Liver (tissue), 3 donors: ENCODE measurements at regions not wholly inside any gene's neighbourhood (a gene's known extent, or its start where the extent isn't known, plus 50 kb on each side); places are given as distances from the start of the nearest gene placed in this dataset.
"Not testable (repeated sequence)": the region's sequence is repeated elsewhere in the genome, so short reads cannot be mapped to it uniquely, and the experiment has no call there.

Source experiments
- FOXA1 ChIP-seq: IDR thresholded peaks from 2 replicates; pipeline ENCODE4 v1.6.1; 2016; ENCODE audit warnings: antibody characterized with exemption
- FOXA2 ChIP-seq: IDR thresholded peaks from 2 replicates; pipeline ENCODE4 v1.6.1; 2016; ENCODE audit warnings: antibody characterized with exemption
- GABPA ChIP-seq, 2 donors: IDR thresholded peaks in 1 of 2; conservative IDR thresholded peaks in 1 of 2; 2 replicates each; pipeline ENCODE4 v1.6.1; 2016; ENCODE audit warnings: antibody characterized with exemption in 2 of 2, mild to moderate bottlenecking in 1 of 2, moderate library complexity in 1 of 2
- JUND ChIP-seq, 2 donors: IDR thresholded peaks; 2 replicates each; pipeline ENCODE4 v1.6.1; 2016; ENCODE audit warnings: antibody characterized with exemption in 2 of 2
- NR2F2 ChIP-seq: IDR thresholded peaks from 2 replicates; pipeline ENCODE4 v1.6.1; 2016; ENCODE audit warnings: antibody characterized with exemption
- RAD21 ChIP-seq, 2 donors: IDR thresholded peaks; 2 replicates each; pipeline ENCODE4 v1.6.1; 2016; ENCODE audit warnings: antibody characterized with exemption in 2 of 2, mild to moderate bottlenecking in 2 of 2
- RXRA ChIP-seq, 2 donors: IDR thresholded peaks; 2 replicates each; pipeline ENCODE4 v1.6.1; 2017 to 2018; ENCODE audit warnings: antibody characterized with exemption in 2 of 2, mild to moderate bottlenecking in 1 of 2
- SP1 ChIP-seq: IDR thresholded peaks from 2 replicates; pipeline ENCODE4 v1.6.1; 2018; ENCODE audit warnings: antibody characterized with exemption, mild to moderate bottlenecking
- YY1 ChIP-seq: IDR thresholded peaks from 2 replicates; pipeline ENCODE4 v1.6.1; 2016; ENCODE audit warnings: antibody characterized with exemption, mild to moderate bottlenecking
- TF ChIP-seq, protein P1 (sequence below): fragments of 150-350 bp; IDR thresholded peaks from 2 replicates; pipeline ENCODE4 v1.5.1; 2017; ENCODE audit warnings: improper control_type of control experiment, low read depth, low read length; ENCODE audit not compliant: missing input control
- TF ChIP-seq, protein P2 (sequence below): IDR thresholded peaks from 2 replicates; pipeline ENCODE4 v1.6.1; 2016; ENCODE audit warnings: antibody characterized with exemption, mild to moderate bottlenecking
- TF ChIP-seq, protein P3 (sequence below): IDR thresholded peaks from 2 replicates; pipeline ENCODE4 v1.6.1; 2016; ENCODE audit warnings: antibody characterized with exemption
- TF ChIP-seq, protein P4 (sequence below): IDR thresholded peaks from 2 replicates; pipeline ENCODE4 v1.6.1; 2016; ENCODE audit warnings: antibody characterized with exemption
- donor health status: healthy.
- donor health status: healthy.

DNA sequence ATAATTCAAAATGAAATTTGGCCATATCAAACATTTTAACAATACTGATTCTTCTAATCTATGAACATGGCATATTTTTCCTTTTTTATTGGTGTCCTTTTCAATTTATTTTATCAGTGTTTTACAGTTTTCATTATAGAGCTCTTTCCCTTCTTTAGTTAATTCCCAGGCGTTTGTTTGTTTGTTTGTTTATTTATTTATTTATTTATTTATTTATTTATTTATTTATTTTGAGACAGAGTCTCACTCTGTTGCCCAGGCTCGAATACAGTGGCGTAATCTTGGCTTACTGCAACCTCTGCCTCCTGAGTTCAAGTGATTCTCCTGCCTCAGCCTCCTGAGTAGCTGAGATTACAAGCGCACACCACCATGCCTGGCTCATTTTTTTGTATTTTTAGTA lies 1049.4 kb upstream of the CDH6 start:
- TF ChIP-seq, protein P1, sequence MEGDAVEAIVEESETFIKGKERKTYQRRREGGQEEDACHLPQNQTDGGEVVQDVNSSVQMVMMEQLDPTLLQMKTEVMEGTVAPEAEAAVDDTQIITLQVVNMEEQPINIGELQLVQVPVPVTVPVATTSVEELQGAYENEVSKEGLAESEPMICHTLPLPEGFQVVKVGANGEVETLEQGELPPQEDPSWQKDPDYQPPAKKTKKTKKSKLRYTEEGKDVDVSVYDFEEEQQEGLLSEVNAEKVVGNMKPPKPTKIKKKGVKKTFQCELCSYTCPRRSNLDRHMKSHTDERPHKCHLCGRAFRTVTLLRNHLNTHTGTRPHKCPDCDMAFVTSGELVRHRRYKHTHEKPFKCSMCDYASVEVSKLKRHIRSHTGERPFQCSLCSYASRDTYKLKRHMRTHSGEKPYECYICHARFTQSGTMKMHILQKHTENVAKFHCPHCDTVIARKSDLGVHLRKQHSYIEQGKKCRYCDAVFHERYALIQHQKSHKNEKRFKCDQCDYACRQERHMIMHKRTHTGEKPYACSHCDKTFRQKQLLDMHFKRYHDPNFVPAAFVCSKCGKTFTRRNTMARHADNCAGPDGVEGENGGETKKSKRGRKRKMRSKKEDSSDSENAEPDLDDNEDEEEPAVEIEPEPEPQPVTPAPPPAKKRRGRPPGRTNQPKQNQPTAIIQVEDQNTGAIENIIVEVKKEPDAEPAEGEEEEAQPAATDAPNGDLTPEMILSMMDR: not testable (repeated sequence)
- TF ChIP-seq FOXA1; NR2F2; RXRA (IDR thresholded peaks at IDR 0.05); FOXA2; JUND (IDR thresholded peaks at IDR 0.05); RAD21 (IDR thresholded peaks at IDR 0.05); YY1; SP1; GABPA (IDR thresholded peaks at IDR 0.05 in 1 of 2, conservative IDR thresholded peaks at IDR 0.05 in 1 of 2): not testable (repeated sequence)
- TF ChIP-seq, protein P2, sequence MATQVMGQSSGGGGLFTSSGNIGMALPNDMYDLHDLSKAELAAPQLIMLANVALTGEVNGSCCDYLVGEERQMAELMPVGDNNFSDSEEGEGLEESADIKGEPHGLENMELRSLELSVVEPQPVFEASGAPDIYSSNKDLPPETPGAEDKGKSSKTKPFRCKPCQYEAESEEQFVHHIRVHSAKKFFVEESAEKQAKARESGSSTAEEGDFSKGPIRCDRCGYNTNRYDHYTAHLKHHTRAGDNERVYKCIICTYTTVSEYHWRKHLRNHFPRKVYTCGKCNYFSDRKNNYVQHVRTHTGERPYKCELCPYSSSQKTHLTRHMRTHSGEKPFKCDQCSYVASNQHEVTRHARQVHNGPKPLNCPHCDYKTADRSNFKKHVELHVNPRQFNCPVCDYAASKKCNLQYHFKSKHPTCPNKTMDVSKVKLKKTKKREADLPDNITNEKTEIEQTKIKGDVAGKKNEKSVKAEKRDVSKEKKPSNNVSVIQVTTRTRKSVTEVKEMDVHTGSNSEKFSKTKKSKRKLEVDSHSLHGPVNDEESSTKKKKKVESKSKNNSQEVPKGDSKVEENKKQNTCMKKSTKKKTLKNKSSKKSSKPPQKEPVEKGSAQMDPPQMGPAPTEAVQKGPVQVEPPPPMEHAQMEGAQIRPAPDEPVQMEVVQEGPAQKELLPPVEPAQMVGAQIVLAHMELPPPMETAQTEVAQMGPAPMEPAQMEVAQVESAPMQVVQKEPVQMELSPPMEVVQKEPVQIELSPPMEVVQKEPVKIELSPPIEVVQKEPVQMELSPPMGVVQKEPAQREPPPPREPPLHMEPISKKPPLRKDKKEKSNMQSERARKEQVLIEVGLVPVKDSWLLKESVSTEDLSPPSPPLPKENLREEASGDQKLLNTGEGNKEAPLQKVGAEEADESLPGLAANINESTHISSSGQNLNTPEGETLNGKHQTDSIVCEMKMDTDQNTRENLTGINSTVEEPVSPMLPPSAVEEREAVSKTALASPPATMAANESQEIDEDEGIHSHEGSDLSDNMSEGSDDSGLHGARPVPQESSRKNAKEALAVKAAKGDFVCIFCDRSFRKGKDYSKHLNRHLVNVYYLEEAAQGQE: not testable (repeated sequence)
- TF ChIP-seq, protein P3, sequence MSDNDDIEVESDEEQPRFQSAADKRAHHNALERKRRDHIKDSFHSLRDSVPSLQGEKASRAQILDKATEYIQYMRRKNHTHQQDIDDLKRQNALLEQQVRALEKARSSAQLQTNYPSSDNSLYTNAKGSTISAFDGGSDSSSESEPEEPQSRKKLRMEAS: not testable (repeated sequence)
- TF ChIP-seq, protein P4, sequence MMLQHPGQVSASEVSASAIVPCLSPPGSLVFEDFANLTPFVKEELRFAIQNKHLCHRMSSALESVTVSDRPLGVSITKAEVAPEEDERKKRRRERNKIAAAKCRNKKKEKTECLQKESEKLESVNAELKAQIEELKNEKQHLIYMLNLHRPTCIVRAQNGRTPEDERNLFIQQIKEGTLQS: not testable (repeated sequence)
